Effector memory CD4-positive, alpha-beta T cell (primary cell): ENCODE measurements at regions not wholly inside any gene's neighbourhood (a gene's known extent, or its start where the extent isn't known, plus 50 kb on each side); places are given as distances from the start of the nearest gene placed in this dataset.

Source experiments
- DNase-seq, 3 donors: peaks; one replicate each; pipeline ENCODE4 v3.0.0-alpha.2; 2020
- H3K27ac ChIP-seq: 2 replicates; pipeline ENCODE4 v1.7.0; 2013; ENCODE audit warnings: mild to moderate bottlenecking, low read length, moderate library complexity; ENCODE audit not compliant: insufficient read depth, poor library complexity, severe bottlenecking
- H3K27me3 ChIP-seq: replicated peaks from 2 replicates; pipeline ENCODE4 v1.7.0; 2013; ENCODE audit warnings: mild to moderate bottlenecking, low read length; ENCODE audit not compliant: insufficient read depth, control insufficient read depth, poor library complexity, severe bottlenecking
- H3K36me3 ChIP-seq: 2 replicates; pipeline ENCODE4 v1.7.0; 2013; ENCODE audit warnings: mild to moderate bottlenecking, low read length, moderate library complexity; ENCODE audit not compliant: control insufficient read depth, insufficient read depth
- H3K4me1 ChIP-seq: 2 replicates; pipeline ENCODE4 v1.7.0; 2013; ENCODE audit warnings: low read length, mild to moderate bottlenecking; ENCODE audit not compliant: control insufficient read depth, insufficient read depth, poor library complexity, severe bottlenecking
- H3K4me3 ChIP-seq: 2 replicates; pipeline ENCODE4 v1.7.0; 2013; ENCODE audit warnings: low read length, low read depth, mild to moderate bottlenecking; ENCODE audit not compliant: insufficient read depth, poor library complexity, severe bottlenecking
- H3K9me3 ChIP-seq: 2 replicates; pipeline ENCODE4 v1.7.0; 2013; ENCODE audit warnings: mild to moderate bottlenecking, low read length, moderate library complexity; ENCODE audit not compliant: control insufficient read depth

DNA sequence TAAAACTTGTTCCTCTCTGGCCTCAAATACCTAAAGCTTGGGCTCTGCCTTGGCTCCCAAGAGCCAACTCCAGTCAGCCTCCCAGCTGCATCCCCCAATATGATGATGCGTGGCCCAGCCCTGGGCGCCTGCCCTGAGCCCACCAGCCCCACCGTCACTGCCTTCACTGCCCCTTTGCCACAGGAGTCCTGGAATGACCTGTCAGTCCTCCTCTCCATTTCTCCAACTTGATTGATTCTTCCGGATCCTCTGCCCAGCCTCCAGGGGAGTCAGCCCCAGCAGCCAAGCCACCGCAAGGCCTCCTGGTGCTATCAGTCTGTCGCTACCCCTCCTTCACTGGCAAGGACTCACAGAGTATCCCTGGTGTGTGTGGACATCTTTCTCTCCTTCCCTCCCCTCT is 96.7 kb upstream of the PMEPA1 start:
- Histone ChIP-seq H3K27me3 (no peaks in the 10 kb centered on the region), H3K4me1 (no peaks in the 10 kb centered on the region)
- no peak for DNase-seq

DNA sequence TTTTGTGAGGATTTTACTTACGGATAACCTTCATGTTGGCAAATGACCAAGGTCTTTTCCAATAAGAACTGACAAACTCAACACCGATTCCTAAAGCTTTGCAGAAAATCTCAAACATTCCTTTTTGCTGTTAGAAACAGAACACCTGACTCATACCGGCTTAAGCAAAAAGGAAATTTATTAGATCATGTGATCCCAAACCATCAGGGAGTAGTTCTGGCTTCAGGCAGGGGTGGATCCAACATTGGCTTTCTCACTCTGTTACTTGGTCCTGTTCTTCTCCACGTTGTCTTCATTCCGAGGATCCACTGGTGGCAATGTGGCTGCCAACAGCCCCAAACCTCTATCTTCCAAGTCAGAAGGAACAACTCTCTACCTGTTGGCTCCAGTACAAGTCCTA is 95.9 kb upstream of the PMEPA1 start:
- H3K4me3 ChIP-seq = no peak overlapping the region
- H3K27me3 ChIP-seq = no peaks in the 10 kb centered on the region
- no peaks in the 10 kb centered on the region for H3K4me1 ChIP-seq
- H3K27ac ChIP-seq = no peak overlapping the region
- no peaks in the 10 kb centered on the region for H3K36me3 ChIP-seq
- H3K9me3 ChIP-seq = no peaks in the 10 kb centered on the region
- DNase-seq = no peak

More for the DNA sequence above, 96.7 kb upstream of the PMEPA1 start:
- Histone ChIP-seq H3K27ac (no peak overlapping the region), H3K36me3 (no peaks in the 10 kb centered on the region), H3K4me3 (no peak overlapping the region), H3K9me3 (no peaks in the 10 kb centered on the region)

DNA sequence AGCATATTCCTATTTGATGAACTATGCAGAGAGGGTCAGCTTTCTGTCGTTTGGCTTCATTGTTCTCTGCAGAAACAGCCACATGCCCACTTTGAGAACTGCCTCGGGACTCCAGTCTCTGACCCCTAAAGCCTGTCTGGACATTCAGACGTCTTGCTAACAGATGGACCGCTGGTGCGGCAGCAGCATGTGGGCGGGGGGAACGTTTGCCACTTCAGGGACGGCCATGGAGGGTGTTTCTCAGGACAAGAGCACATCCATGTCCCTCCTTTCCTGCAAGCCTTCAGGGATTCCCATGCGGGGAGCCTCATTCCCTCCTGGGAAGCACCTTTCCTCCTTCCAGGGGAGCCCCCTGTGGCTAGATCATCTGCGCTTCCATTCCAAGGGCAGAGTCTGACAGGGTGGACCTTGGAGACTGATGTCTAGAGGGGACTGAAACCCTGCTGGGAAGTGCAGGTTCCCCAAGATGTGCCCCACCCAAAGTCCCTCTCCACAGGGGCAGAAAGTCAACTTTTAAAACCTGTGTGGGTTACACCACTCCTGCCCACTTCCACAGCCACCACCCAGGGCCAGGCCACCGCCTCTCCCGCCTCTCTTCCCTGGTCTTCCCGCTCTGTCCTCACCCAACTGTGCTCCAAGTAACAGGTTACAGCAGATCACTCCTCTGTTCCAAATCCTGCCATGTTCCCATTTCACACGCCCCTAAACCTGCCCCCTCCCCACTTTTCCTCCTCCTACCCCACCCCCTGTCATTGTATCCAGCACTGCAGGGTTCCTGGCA is 94.8 kb upstream of the PMEPA1 start:
- no peaks in the 10 kb centered on the region for H3K9me3 ChIP-seq
- no peak overlapping the region for H3K27ac ChIP-seq
- H3K36me3 ChIP-seq = no peaks in the 10 kb centered on the region
- no peak overlapping the region for H3K4me3 ChIP-seq
- H3K27me3 ChIP-seq = no peaks in the 10 kb centered on the region
- no peak for DNase-seq
- no peaks in the 10 kb centered on the region for H3K4me1 ChIP-seq

DNA sequence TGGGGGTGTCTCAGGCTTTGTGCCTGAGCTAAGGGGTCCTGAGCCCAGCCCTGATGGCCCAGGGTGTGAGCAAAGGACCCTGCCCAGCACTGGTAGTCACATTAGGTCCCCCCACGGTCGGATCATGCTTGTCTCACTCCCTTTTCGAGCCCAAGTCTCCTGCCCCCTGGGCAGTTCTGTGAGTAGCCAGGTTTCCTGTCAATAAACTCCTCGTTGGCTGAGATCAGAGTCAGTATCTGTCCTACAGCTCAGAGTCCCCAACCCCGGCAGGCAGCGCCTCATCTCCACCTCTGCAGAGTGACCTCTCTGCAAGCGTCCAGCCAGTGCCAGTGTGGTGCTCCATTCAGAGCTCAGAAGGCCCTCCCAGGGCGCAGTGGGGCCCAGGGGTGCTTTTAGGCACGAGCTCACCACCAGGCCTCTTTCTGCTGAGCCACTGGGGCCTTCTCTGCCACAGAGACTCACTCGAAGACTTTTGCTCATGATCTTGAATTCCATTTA is 93.7 kb upstream of the PMEPA1 start:
- DNase-seq = no peak
- Histone ChIP-seq H3K4me3 (no peak overlapping the region), H3K36me3 (no peaks in the 10 kb centered on the region), H3K27me3 (no peaks in the 10 kb centered on the region), H3K9me3 (no peaks in the 10 kb centered on the region), H3K4me1 (no peaks in the 10 kb centered on the region), H3K27ac (no peak overlapping the region)

DNA sequence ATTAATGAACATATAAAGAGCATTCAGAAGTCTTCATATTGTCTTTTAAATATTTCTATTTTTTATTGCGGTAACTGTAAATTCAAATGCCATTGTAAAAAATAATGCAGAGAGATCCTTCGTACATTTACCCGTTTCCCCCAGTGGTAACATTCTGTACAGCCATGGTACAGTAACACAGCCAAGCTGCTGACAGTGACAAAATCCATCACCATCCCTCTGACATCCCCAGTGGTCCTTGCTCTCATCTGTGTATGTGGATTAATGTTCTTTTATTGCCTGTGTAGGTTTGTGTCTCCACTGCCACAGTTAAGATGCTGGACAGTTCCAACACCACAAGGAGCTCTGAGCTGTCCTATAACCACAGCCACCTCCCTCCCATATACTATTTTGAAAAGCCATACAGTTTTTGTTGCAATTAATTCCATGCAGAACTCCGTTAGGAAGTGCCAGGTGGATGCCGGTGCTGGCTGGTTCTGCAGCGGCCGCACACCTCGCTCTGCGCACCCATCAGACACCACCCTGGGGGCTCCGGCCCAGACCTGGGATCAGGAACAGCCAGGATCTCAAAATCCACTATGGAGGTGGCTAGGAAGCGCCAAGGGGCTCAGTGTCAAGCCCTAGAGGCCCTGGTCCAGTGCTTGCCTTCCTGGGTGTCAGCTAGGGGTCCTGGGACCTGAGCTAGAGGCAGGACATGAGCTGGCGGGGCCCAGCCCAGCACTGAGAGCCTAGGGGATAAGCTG is 93.1 kb upstream of the PMEPA1 start:
- H3K36me3 ChIP-seq = no peaks in the 10 kb centered on the region
- no peaks in the 10 kb centered on the region for H3K27me3 ChIP-seq
- H3K4me1 ChIP-seq = no peaks in the 10 kb centered on the region
- no peak for DNase-seq
- H3K9me3 ChIP-seq = no peaks in the 10 kb centered on the region
- H3K27ac ChIP-seq = no peak overlapping the region
- no peak overlapping the region for H3K4me3 ChIP-seq

DNA sequence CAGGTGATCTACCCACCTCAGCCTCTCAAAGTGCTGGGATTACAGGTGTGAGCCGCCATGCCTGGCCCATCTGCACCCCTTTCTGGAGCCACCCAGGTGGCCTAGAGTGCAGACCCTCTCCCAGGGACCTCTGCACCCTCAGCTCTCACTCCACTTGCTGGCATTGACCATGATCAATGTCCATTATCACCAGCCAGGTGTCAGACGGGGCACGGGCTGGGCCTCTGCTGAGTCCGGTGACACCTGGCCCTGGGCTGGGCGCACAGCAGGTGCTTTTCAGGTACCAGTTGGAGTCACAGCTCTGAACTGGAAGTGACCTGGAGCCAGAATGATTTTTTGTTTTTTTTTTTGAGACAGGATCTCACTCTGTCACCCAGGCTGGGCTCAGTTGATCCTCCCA is 91.8 kb upstream of the PMEPA1 start:
- no peak overlapping the region for H3K27ac ChIP-seq
- DNase-seq = no peak
- H3K4me3 ChIP-seq = no peak overlapping the region
- H3K27me3 ChIP-seq = no peaks in the 10 kb centered on the region
- no peaks in the 10 kb centered on the region for H3K36me3 ChIP-seq
- H3K4me1 ChIP-seq = no peaks in the 10 kb centered on the region
- no peaks in the 10 kb centered on the region for H3K9me3 ChIP-seq

DNA sequence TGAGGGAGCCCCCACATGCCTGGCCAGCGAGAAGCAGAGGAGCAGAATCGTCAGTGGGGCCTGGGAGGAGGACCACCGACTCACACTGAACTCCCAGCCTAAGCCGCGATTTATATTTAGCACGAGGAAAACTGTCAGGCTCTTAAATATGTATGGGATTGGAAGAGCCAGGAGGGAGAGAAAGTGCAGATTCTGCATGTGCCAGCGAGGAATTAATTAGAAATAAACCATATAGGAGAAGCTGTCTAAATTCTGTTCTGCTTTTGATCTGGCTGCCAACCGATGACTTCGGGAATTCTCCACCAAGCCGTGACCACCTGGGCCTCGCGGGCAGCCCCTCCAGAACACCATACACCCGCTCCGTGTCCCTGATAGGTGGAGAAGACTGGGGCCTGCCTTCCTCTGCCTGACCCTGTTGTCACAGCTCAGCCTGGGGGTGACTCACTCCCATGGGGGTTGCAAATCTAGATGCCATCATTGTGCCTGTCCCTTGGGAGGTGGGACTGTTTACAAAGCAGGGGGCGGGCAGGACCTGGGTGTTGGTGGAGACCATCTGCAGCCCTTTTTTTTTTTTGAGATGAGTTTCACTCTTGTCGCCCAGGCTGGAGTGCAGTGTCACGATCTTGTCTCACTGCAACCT is 91.1 kb upstream of the PMEPA1 start:
- Histone ChIP-seq H3K9me3 (no peaks in the 10 kb centered on the region), H3K27me3 (no peaks in the 10 kb centered on the region), H3K4me3 (no peak overlapping the region)

DNA sequence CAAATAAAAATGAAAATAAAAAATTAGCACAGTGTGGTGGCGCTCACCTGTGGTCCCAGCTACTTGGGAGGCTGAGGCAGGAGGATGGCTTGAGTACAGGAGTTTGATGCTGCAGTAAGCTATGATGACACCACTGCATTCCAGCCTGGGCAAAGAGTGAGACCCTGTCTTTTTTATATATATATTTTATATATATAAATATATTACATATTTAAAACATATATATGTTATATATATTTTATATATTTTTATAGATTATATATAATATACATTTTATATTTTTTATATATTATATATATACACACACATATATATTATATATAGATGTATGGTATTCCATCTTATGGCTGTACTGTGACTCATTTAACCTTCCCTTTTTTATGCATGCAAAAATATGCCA is 87.6 kb upstream of the PMEPA1 start:
- Histone ChIP-seq H3K4me3 (no peak overlapping the region), H3K4me1 (no peaks in the 10 kb centered on the region), H3K9me3 (no peaks in the 10 kb centered on the region), H3K27me3 (no peaks in the 10 kb centered on the region), H3K36me3 (no peaks in the 10 kb centered on the region), H3K27ac (no peak overlapping the region)
- no peak for DNase-seq

More for the DNA sequence above, 91.1 kb upstream of the PMEPA1 start:
- Histone ChIP-seq H3K27ac (no peak overlapping the region), H3K4me1 (no peaks in the 10 kb centered on the region), H3K36me3 (no peaks in the 10 kb centered on the region)
- DNase-seq = no peak

DNA sequence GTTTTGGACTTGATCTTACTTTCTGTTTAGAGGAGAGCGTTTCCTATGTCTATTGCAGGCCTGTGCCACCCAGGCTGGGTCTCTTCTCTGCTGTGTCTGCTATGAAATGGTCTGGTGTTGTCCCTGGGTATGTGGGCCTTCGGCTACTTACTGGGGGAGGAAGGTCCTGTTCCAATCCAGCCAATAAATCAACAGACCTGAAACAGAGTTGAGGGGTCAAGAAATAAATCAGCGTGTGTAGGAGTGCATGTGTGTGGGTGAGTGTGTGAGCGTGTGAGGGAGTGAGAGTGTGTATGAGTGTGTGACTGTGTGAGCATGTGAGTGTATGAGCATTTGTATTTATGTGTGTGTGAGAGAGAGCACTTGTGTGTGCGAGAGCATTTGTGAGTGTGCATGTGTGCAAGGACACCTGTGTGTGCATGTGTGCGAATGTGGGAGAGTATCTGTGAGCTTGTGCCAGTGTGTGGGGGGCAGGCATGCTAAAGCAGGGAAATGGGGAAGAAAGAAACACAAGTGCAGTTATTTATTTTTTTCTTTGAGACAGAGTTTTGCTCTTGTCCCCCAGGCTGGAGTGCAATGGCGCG is 86.3 kb upstream of the PMEPA1 start:
- Histone ChIP-seq H3K9me3 (no peaks in the 10 kb centered on the region), H3K4me1 (no peaks in the 10 kb centered on the region), H3K36me3 (no peaks in the 10 kb centered on the region), H3K4me3 (no peak overlapping the region), H3K27me3 (no peaks in the 10 kb centered on the region), H3K27ac (no peak overlapping the region)
- DNase-seq = no peak
